Astrocyte (in vitro differentiated cells and primary cell): ENCODE measurements at regions not wholly inside any gene's neighbourhood (a gene's known extent, or its start where the extent isn't known, plus 50 kb on each side); places are given as distances from the start of the nearest gene placed in this dataset.

Source experiments
- DNase-seq: peaks from one replicate; pipeline ENCODE4 v3.0.0-alpha.2; 2010; ENCODE audit warnings: low read depth
- FAIRE-seq: peaks from 2 replicates; lab custom pipeline; 2011; peaks lifted over from hg19 to GRCh38; lab: Jason Lieb, UNC
- H2AFZ ChIP-seq: 2 replicates; pipeline ENCODE4 v1.6.0; 2012; ENCODE audit warnings: low read depth, low read length, inconsistent platforms
- H3K27ac ChIP-seq: 2 replicates; pipeline ENCODE4 v1.5.1; 2011; ENCODE audit warnings: low read depth, low read length, inconsistent platforms
- H3K27me3 ChIP-seq: 2 replicates; pipeline ENCODE4 v1.6.0; 2011; ENCODE audit warnings: low read length, inconsistent platforms; ENCODE audit not compliant: insufficient read depth
- H3K36me3 ChIP-seq: 2 replicates; pipeline ENCODE4 v1.5.1; 2011; ENCODE audit warnings: low read length, inconsistent platforms; ENCODE audit not compliant: insufficient read depth
- H3K4me1 ChIP-seq: 2 replicates; pipeline ENCODE4 v1.5.1; 2011; ENCODE audit warnings: low read length, inconsistent platforms; ENCODE audit not compliant: insufficient read depth
- H3K4me2 ChIP-seq: 2 replicates; pipeline ENCODE4 v1.6.0; 2012; ENCODE audit warnings: low read length, inconsistent platforms
- H3K4me3 ChIP-seq: 2 replicates; pipeline ENCODE4 v1.5.1; 2011; ENCODE audit warnings: low read depth, mild to moderate bottlenecking, low read length, inconsistent platforms; ENCODE audit not compliant: insufficient read depth
- H3K79me2 ChIP-seq: 2 replicates; pipeline ENCODE4 v1.6.0; 2012; ENCODE audit warnings: mild to moderate bottlenecking, low read length, inconsistent platforms; ENCODE audit not compliant: insufficient read depth
- H3K9ac ChIP-seq: 2 replicates; pipeline ENCODE4 v1.6.0; 2012; ENCODE audit warnings: mild to moderate bottlenecking, low read length, inconsistent platforms
- H3K9me3 ChIP-seq: 2 replicates; pipeline ENCODE4 v1.5.1; 2012; ENCODE audit warnings: low read depth, mild to moderate bottlenecking, low read length, inconsistent platforms; ENCODE audit not compliant: insufficient read depth
- H4K20me1 ChIP-seq: 2 replicates; pipeline ENCODE4 v1.6.0; 2012; ENCODE audit warnings: low read length, inconsistent platforms; ENCODE audit not compliant: insufficient read depth
- H3K27ac Mint-ChIP-seq: one replicate; pipeline ENCODE4 v1.8.0; 2021; ENCODE audit warnings: mild to moderate bottlenecking, mixed read lengths; ENCODE audit not compliant: unreplicated experiment
- H3K27me3 Mint-ChIP-seq: one replicate; pipeline ENCODE4 v1.8.0; 2021; ENCODE audit warnings: low read depth, mixed read lengths; ENCODE audit not compliant: unreplicated experiment
- H3K36me3 Mint-ChIP-seq: one replicate; pipeline ENCODE4 v1.8.0; 2021; ENCODE audit warnings: low read depth, mixed read lengths; ENCODE audit not compliant: unreplicated experiment
- H3K4me1 Mint-ChIP-seq: one replicate; pipeline ENCODE4 v1.8.0; 2021; ENCODE audit warnings: low read depth, mixed read lengths; ENCODE audit not compliant: unreplicated experiment
- H3K4me3 Mint-ChIP-seq: one replicate; pipeline ENCODE4 v1.8.0; 2021; ENCODE audit warnings: mild to moderate bottlenecking, moderate library complexity, mixed read lengths; ENCODE audit not compliant: unreplicated experiment
- H3K9me3 Mint-ChIP-seq: one replicate; pipeline ENCODE4 v1.8.0; 2021; ENCODE audit warnings: mild to moderate bottlenecking, mixed read lengths; ENCODE audit not compliant: unreplicated experiment
- EZH2 ChIP-seq: IDR thresholded peaks from 2 replicates; pipeline ENCODE4 v1.6.1; 2012; ENCODE audit warnings: mild to moderate bottlenecking, low read length, inconsistent platforms; ENCODE audit not compliant: insufficient read depth
- TF ChIP-seq, protein P1 (sequence below): IDR thresholded peaks from 2 replicates; pipeline ENCODE4 v1.5.1; 2011; ENCODE audit warnings: low read depth, mild to moderate bottlenecking, inconsistent platforms, low read length, moderate library complexity; ENCODE audit not compliant: insufficient read depth

DNA sequence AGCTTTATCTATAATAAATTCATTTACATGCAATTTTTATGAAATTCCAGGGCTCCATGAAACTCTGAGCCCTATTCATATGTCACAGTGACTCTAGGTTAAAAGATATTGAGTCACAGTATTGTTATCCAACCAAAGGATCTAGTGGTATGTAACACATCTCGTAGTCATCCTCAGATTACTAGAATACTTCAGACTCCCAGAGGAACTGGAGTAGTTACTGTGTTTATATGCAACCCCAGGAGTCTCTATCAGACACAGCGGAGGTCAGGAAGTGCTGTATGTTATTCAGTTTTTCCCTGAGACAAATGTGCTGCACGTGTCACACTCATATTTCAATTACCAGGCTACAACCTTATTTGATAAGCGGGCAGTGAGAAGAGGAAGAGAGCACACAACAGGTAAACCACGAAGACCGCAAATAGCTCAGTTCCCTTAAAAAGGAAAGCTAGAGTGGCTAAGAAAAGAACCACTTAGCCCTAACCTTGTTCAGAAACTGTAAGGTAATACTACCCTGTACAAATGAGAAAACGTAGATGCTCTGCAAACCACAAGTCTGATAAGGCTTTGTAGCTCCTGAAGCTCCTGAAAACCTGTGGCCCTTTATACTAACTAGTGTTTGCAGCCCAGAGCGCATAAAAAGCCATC, 114.0 kb upstream of the CNTNAP2 start:
- H3K36me3 ChIP-seq = no peaks in the 10 kb centered on the region
- no peaks in the 10 kb centered on the region for H3K27me3 Mint-ChIP-seq
- no peak for FAIRE-seq

DNA sequence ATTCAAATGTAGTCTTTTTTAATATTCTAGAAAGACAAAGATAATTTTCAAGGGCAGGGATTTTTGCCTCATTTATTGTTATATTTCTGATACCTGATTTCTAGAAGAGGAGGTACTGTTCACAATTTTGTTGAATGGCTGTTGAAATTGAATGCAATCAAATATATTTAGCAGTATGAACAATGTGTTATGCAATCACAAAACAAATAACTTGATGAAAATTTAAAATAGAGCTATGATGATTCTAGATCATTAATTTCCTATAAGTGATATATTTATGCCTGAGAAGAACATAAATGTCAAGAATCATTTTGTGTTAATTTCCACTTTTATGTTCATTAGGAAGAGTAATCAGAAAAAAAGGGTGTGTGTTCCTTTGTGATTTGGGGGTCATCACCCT, 114.6 kb upstream of the CNTNAP2 start:
- TF ChIP-seq, protein P1, sequence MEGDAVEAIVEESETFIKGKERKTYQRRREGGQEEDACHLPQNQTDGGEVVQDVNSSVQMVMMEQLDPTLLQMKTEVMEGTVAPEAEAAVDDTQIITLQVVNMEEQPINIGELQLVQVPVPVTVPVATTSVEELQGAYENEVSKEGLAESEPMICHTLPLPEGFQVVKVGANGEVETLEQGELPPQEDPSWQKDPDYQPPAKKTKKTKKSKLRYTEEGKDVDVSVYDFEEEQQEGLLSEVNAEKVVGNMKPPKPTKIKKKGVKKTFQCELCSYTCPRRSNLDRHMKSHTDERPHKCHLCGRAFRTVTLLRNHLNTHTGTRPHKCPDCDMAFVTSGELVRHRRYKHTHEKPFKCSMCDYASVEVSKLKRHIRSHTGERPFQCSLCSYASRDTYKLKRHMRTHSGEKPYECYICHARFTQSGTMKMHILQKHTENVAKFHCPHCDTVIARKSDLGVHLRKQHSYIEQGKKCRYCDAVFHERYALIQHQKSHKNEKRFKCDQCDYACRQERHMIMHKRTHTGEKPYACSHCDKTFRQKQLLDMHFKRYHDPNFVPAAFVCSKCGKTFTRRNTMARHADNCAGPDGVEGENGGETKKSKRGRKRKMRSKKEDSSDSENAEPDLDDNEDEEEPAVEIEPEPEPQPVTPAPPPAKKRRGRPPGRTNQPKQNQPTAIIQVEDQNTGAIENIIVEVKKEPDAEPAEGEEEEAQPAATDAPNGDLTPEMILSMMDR = no peak
- no peak for TF ChIP-seq EZH2
- no peaks in the 10 kb centered on the region for H3K36me3 ChIP-seq
- H3K27ac Mint-ChIP-seq = no peak overlapping the region
- H3K9me3 ChIP-seq = peaks cover 3% of the 10 kb centered on the region
- H3K4me3 ChIP-seq = no peak overlapping the region
- H3K4me1 ChIP-seq = no peaks in the 10 kb centered on the region
- no peaks in the 10 kb centered on the region for H3K4me1 Mint-ChIP-seq
- no peak overlapping the region for H3K4me3 Mint-ChIP-seq
- no peak for DNase-seq
- no peaks in the 10 kb centered on the region for H4K20me1 ChIP-seq
- no peak overlapping the region for H3K9ac ChIP-seq
- H3K27me3 ChIP-seq = no peaks in the 10 kb centered on the region
- H3K27me3 Mint-ChIP-seq = no peaks in the 10 kb centered on the region
- no peak for FAIRE-seq
- no peaks in the 10 kb centered on the region for H3K79me2 ChIP-seq
- no peaks in the 10 kb centered on the region for H3K36me3 Mint-ChIP-seq
- H2AFZ ChIP-seq = no peak overlapping the region
- H3K4me2 ChIP-seq = no peak overlapping the region
- peaks cover 2% of the 10 kb centered on the region for H3K9me3 Mint-ChIP-seq
- H3K27ac ChIP-seq = no peak overlapping the region

More for the DNA sequence above, 114.0 kb upstream of the CNTNAP2 start:
- H3K4me2 ChIP-seq = peak overlapping the region; percentile 55
- H3K4me1 ChIP-seq = no peaks in the 10 kb centered on the region
- no peaks in the 10 kb centered on the region for H3K36me3 Mint-ChIP-seq
- no peak overlapping the region for H3K4me3 Mint-ChIP-seq
- H3K27ac ChIP-seq = no peak overlapping the region
- no peaks in the 10 kb centered on the region for H3K4me1 Mint-ChIP-seq
- TF ChIP-seq, protein P1 = no peak
- TF ChIP-seq EZH2 = no peak
- no peaks in the 10 kb centered on the region for H3K27me3 ChIP-seq
- no peak for DNase-seq
- no peak overlapping the region for H3K4me3 ChIP-seq
- H3K27ac Mint-ChIP-seq = no peak overlapping the region
- no peaks in the 10 kb centered on the region for H3K79me2 ChIP-seq
- peaks cover 2% of the 10 kb centered on the region for H3K9me3 Mint-ChIP-seq
- H2AFZ ChIP-seq = no peak overlapping the region
- no peak overlapping the region for H3K9ac ChIP-seq
- H4K20me1 ChIP-seq = no peaks in the 10 kb centered on the region
- peaks cover 3% of the 10 kb centered on the region for H3K9me3 ChIP-seq

DNA sequence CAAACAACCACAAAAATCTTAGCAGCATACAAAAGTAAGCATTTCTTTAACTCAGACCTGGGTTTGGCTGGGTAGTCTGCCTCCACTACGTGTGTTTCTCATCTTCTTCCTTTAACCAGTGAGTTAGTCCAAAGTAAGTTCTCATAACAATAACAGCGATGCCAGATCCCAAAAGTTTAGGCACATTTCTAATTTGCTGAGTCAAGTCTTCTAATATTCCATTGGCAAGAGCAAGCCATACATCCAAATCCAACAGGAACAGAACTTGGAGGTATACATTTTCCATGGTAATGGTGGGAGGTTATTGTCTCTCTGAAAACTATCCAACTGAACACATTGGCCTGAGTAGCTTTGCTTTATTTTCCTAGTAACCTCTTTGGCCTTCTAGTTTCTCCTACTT, 115.7 kb upstream of the CNTNAP2 start:
- Histone ChIP-seq H3K9me3 (peaks cover 3% of the 10 kb centered on the region), H3K4me1 (no peaks in the 10 kb centered on the region), H3K4me3 (no peak overlapping the region), H3K79me2 (no peaks in the 10 kb centered on the region), H3K27me3 (no peaks in the 10 kb centered on the region), H3K36me3 (no peaks in the 10 kb centered on the region), H4K20me1 (no peaks in the 10 kb centered on the region), H3K4me2 (no peak overlapping the region), H3K27ac (no peak overlapping the region), H2AFZ (no peak overlapping the region), H3K9ac (no peak overlapping the region)
- Mint-ChIP-seq H3K4me1 (no peaks in the 10 kb centered on the region), H3K4me3 (no peak overlapping the region), H3K27me3 (no peaks in the 10 kb centered on the region), H3K36me3 (no peaks in the 10 kb centered on the region), H3K9me3 (peaks cover 2% of the 10 kb centered on the region), H3K27ac (no peak overlapping the region)
- FAIRE-seq (no peak), DNase-seq (no peak)
- no peak for TF ChIP-seq EZH2
- TF ChIP-seq, protein P1 = no peak
